Ishikawa (cell line): ENCODE measurements at regions not wholly inside any gene's neighbourhood (a gene's known extent, or its start where the extent isn't known, plus 50 kb on each side); places are given as distances from the start of the nearest gene placed in this dataset.

Experiments
- CEBPB ChIP-seq: IDR thresholded peaks from 2 replicates; pipeline ENCODE4 v1.6.1; 2012
- CREB1 ChIP-seq: IDR thresholded peaks from 2 replicates; pipeline ENCODE4 v1.6.1; 2012; ENCODE audit warnings: low read depth
- EGR1 ChIP-seq: IDR thresholded peaks from 2 replicates; pipeline ENCODE4 v1.6.1; 2012
- EP300 ChIP-seq: IDR thresholded peaks from 2 replicates; pipeline ENCODE4 v1.6.1; 2012; ENCODE audit warnings: borderline replicate concordance
- FOXM1 ChIP-seq: IDR thresholded peaks from 2 replicates; pipeline ENCODE4 v1.6.1; 2012; ENCODE audit warnings: low read depth, borderline replicate concordance
- MAX ChIP-seq: IDR thresholded peaks from 2 replicates; pipeline ENCODE4 v1.6.1; 2012
- NFIC ChIP-seq: IDR thresholded peaks from 2 replicates; pipeline ENCODE4 v1.6.1; 2012
- RAD21 ChIP-seq: IDR thresholded peaks from 2 replicates; pipeline ENCODE4 v1.6.1; 2012; ENCODE audit warnings: low read depth
- REST ChIP-seq: IDR thresholded peaks from 2 replicates; pipeline ENCODE4 v1.6.1; 2012; ENCODE audit warnings: low read depth, mild to moderate bottlenecking
- TAF1 ChIP-seq: IDR thresholded peaks from 2 replicates; pipeline ENCODE4 v1.6.1; 2012; ENCODE audit warnings: low read depth, mild to moderate bottlenecking
- TCF12 ChIP-seq: IDR thresholded peaks from 2 replicates; pipeline ENCODE4 v1.6.1; 2012; ENCODE audit warnings: low read depth
- TEAD4 ChIP-seq: IDR thresholded peaks from 2 replicates; pipeline ENCODE4 v1.6.1; 2012
- USF1 ChIP-seq: IDR thresholded peaks from 2 replicates; pipeline ENCODE4 v1.6.1; 2012
- YY1 ChIP-seq: IDR thresholded peaks from 2 replicates; pipeline ENCODE4 v1.6.1; 2012; ENCODE audit warnings: low read depth
- ZBTB7A ChIP-seq: IDR thresholded peaks from 2 replicates; pipeline ENCODE4 v1.6.1; 2012; ENCODE audit warnings: low read depth

GRCh38 chr18:69265656-69266055 is 135.0 kb upstream of the DOK6 start:
- TF ChIP-seq TEAD4: no peak
- TF ChIP-seq USF1: no peak
- TF ChIP-seq TCF12: no peak
- no peak for TF ChIP-seq FOXM1
- TF ChIP-seq EGR1: no peak
- TF ChIP-seq MAX: no peak
- TF ChIP-seq REST: no peak
- no peak for TF ChIP-seq CREB1
- TF ChIP-seq EP300: no peak
- no peak for TF ChIP-seq NFIC
- TF ChIP-seq ZBTB7A: no peak

GRCh38 chr18:69267895-69268294 is 132.8 kb upstream of the DOK6 start:
- TF ChIP-seq USF1: no peak
- no peak for TF ChIP-seq CEBPB
- no peak for TF ChIP-seq TEAD4
- no peak for TF ChIP-seq REST
- TF ChIP-seq TAF1: no peak
- no peak for TF ChIP-seq EP300
- TF ChIP-seq RAD21: no peak
- no peak for TF ChIP-seq EGR1
- TF ChIP-seq TCF12: no peak
- TF ChIP-seq NFIC: no peak

GRCh38 chr18:69282371-69282770 is 118.3 kb upstream of the DOK6 start:
- TF ChIP-seq CREB1 (no peak), MAX (no peak), TCF12 (no peak), TAF1 (no peak), ZBTB7A (no peak), EP300 (no peak)

- TF ChIP-seq TEAD4: no peak
- no peak for TF ChIP-seq FOXM1
- TF ChIP-seq RAD21: no peak
- TF ChIP-seq ZBTB7A: no peak
- no peak for TF ChIP-seq TAF1
- no peak for TF ChIP-seq TCF12
- no peak for TF ChIP-seq REST
- no peak for TF ChIP-seq NFIC
- no peak for TF ChIP-seq EP300
- TF ChIP-seq CREB1: no peak
- no peak for TF ChIP-seq USF1
- no peak for TF ChIP-seq MAX
- no peak for TF ChIP-seq EGR1
- no peak for TF ChIP-seq YY1
- no peak for TF ChIP-seq CEBPB
Measured at GRCh38 chr18:69291044-69291443, 109.6 kb upstream of the DOK6 start.
